ENCODE measurements at regions not wholly inside any gene's neighbourhood (a gene's known extent, or its start where the extent isn't known, plus 50 kb on each side); places are given as distances from the start of the nearest gene placed in this dataset.

DNA sequence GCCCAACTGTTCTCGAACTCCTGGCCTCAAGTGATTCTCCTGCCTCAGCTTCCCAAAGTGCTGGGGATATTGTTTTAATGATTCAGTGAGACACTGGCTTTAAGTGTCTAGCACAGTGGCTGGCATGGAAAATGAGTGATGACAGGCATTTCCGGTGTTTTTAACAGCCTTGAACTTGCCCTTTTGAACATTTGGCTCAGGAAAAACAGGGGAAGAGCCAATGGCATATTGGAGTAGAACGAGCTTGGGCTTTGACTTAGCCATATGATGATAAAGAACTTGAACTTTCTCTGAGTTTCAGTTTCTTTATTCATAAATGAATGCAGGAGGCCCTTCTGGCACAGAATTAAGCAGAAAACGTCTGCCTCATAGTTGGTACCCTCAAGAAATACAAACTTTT, 145.0 kb upstream of the HS3ST4 start:
- TF ChIP-seq, protein P1, sequence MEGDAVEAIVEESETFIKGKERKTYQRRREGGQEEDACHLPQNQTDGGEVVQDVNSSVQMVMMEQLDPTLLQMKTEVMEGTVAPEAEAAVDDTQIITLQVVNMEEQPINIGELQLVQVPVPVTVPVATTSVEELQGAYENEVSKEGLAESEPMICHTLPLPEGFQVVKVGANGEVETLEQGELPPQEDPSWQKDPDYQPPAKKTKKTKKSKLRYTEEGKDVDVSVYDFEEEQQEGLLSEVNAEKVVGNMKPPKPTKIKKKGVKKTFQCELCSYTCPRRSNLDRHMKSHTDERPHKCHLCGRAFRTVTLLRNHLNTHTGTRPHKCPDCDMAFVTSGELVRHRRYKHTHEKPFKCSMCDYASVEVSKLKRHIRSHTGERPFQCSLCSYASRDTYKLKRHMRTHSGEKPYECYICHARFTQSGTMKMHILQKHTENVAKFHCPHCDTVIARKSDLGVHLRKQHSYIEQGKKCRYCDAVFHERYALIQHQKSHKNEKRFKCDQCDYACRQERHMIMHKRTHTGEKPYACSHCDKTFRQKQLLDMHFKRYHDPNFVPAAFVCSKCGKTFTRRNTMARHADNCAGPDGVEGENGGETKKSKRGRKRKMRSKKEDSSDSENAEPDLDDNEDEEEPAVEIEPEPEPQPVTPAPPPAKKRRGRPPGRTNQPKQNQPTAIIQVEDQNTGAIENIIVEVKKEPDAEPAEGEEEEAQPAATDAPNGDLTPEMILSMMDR (IDR thresholded peaks at IDR 0.05 in 4 of 5, conservative IDR thresholded peaks at IDR 0.05 in 1 of 5): no peak
- no peak for TF ChIP-seq POLR2A (IDR thresholded peaks at IDR 0.05)

Measured in gastrocnemius medialis (tissue), 4 donors.